ENCODE measurements at regions not wholly inside any gene's neighbourhood (a gene's known extent, or its start where the extent isn't known, plus 50 kb on each side); places are given as distances from the start of the nearest gene placed in this dataset.

DNA sequence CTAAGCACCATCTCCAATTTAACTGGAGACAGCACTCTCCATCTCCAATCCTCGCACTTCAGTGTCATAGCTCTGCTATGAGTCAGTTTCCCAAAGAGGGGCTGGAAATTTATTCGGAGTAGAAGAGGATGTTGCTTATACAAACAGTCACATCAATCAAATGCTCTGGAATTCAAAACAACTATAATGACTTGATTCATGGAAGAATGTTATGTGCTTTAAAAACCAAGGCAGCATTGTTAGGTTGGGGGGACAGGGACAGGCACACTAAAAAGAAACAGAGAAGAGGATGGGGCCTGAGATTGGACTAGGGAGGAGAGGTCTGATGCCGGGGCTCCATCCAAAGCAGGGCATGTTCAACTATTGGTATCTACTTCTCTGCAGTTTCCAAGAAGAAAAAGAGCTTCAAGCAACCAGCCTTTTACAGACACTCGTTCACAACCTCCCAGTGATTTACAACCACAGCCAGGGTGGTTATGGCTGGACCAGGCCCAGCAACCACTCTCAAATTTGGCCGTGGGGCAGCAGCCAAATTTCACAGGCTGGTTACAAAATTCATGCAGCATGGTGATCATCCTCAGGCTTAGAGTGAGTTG is 117.5 kb upstream of the ZNF366 start (continued):
- TF ChIP-seq REST (IDR thresholded peaks at IDR 0.05; ENCODE audit: low read depth, low read length) (no peak), NFIC (IDR thresholded peaks at IDR 0.05; ENCODE audit: borderline replicate concordance) (peak; percentile 12), FOSL2 (IDR thresholded peaks at IDR 0.05; ENCODE audit: borderline replicate concordance, low read depth) (peak; percentile 70), RCOR1 (IDR thresholded peaks at IDR 0.05; ENCODE audit: low read length) (no peak), ELF1 (IDR thresholded peaks at IDR 0.05) (no peak), POLR2AphosphoS5 (IDR thresholded peaks at IDR 0.05; ENCODE audit: low read depth, low read length) (no peak), GABPA (IDR thresholded peaks at IDR 0.05; ENCODE audit: low read depth) (no peak), USF1 (IDR thresholded peaks at IDR 0.05; ENCODE audit: borderline replicate concordance, low read depth) (no peak), JUND (IDR thresholded peaks at IDR 0.05) (peak; percentile 80), EP300 (IDR thresholded peaks at IDR 0.05; ENCODE audit: borderline replicate concordance in 1 of 2, low read depth in 1 of 2, low read length in 1 of 2) (peak in 1 of 2 experiments; percentile 79; a peak in 2 of 4 replicates), MXI1 (IDR thresholded peaks at IDR 0.05; ENCODE audit: low read depth, low read length) (no peak), TCF12 (IDR thresholded peaks at IDR 0.05) (peak; percentile 66), MAX (IDR thresholded peaks at IDR 0.05; ENCODE audit: low read depth) (no peak; the same call in 1 of the 2 replicates), NRF1 (IDR thresholded peaks at IDR 0.05; ENCODE audit: low read depth, low read length) (no peak), TAF1 (IDR thresholded peaks at IDR 0.05; ENCODE audit: borderline replicate concordance, low read depth, low read length) (no peak), FOXM1 (IDR thresholded peaks at IDR 0.05; ENCODE audit: low read depth) (no peak), RXRA (IDR thresholded peaks at IDR 0.05; ENCODE audit: borderline replicate concordance, low read depth) (no peak), RAD21 (IDR thresholded peaks at IDR 0.05; ENCODE audit: low read length) (no peak), SIN3A (IDR thresholded peaks at IDR 0.05; ENCODE audit: borderline replicate concordance, low read depth, low read length) (no peak), TEAD4 (IDR thresholded peaks at IDR 0.05; ENCODE audit: borderline replicate concordance, insufficient read depth) (peak; percentile 43; the same call in 1 of the 2 replicates)
- TF ChIP-seq, protein P1, sequence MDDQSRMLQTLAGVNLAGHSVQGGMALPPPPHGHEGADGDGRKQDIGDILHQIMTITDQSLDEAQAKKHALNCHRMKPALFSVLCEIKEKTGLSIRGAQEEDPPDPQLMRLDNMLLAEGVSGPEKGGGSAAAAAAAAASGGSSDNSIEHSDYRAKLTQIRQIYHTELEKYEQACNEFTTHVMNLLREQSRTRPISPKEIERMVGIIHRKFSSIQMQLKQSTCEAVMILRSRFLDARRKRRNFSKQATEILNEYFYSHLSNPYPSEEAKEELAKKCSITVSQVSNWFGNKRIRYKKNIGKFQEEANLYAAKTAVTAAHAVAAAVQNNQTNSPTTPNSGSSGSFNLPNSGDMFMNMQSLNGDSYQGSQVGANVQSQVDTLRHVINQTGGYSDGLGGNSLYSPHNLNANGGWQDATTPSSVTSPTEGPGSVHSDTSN (IDR thresholded peaks at IDR 0.05), result peak; percentile 88
- TF ChIP-seq, protein P2, sequence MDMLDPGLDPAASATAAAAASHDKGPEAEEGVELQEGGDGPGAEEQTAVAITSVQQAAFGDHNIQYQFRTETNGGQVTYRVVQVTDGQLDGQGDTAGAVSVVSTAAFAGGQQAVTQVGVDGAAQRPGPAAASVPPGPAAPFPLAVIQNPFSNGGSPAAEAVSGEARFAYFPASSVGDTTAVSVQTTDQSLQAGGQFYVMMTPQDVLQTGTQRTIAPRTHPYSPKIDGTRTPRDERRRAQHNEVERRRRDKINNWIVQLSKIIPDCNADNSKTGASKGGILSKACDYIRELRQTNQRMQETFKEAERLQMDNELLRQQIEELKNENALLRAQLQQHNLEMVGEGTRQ (IDR thresholded peaks at IDR 0.05; ENCODE audit: borderline replicate concordance, low read depth, low read length), result no peak
- TF ChIP-seq, protein P3, sequence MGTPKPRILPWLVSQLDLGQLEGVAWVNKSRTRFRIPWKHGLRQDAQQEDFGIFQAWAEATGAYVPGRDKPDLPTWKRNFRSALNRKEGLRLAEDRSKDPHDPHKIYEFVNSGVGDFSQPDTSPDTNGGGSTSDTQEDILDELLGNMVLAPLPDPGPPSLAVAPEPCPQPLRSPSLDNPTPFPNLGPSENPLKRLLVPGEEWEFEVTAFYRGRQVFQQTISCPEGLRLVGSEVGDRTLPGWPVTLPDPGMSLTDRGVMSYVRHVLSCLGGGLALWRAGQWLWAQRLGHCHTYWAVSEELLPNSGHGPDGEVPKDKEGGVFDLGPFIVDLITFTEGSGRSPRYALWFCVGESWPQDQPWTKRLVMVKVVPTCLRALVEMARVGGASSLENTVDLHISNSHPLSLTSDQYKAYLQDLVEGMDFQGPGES (IDR thresholded peaks at IDR 0.05; ENCODE audit: low read depth, low read length), result no peak
